ENCODE measurements at regions not wholly inside any gene's neighbourhood (a gene's known extent, or its start where the extent isn't known, plus 50 kb on each side); places are given as distances from the start of the nearest gene placed in this dataset.
A peak's percentile ranks its signal among the peaks of the same experiment; 100 is the strongest.

DNA sequence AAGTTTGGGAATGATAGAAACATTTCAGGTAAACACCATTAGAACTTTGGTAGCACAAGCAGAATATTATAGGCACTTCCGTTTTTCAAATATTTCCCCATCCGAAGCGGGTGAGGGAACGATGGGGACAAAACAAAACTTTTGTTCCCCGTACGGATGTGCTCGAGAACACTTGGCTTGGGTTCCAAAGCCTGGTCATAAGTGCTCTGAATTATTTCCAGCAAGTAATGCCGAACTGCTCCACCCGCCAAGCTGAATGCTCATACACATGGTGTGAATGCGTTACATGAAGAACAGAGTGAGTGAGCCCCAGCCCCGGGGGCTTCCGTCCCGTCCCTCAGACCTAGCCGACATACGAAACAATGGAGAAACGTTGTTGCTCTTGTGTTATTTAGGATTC lies 438.2 kb upstream of the ARRDC4 start:
- TF ChIP-seq, protein P1, sequence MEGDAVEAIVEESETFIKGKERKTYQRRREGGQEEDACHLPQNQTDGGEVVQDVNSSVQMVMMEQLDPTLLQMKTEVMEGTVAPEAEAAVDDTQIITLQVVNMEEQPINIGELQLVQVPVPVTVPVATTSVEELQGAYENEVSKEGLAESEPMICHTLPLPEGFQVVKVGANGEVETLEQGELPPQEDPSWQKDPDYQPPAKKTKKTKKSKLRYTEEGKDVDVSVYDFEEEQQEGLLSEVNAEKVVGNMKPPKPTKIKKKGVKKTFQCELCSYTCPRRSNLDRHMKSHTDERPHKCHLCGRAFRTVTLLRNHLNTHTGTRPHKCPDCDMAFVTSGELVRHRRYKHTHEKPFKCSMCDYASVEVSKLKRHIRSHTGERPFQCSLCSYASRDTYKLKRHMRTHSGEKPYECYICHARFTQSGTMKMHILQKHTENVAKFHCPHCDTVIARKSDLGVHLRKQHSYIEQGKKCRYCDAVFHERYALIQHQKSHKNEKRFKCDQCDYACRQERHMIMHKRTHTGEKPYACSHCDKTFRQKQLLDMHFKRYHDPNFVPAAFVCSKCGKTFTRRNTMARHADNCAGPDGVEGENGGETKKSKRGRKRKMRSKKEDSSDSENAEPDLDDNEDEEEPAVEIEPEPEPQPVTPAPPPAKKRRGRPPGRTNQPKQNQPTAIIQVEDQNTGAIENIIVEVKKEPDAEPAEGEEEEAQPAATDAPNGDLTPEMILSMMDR (IDR thresholded peaks at IDR 0.05; ENCODE audit: poor library complexity, severe bottlenecking) = no peak
- Histone ChIP-seq H3K9me3 (ENCODE audit: severe bottlenecking) (no peaks in the 10 kb centered on the region), H3K4me3 (ENCODE audit: severe bottlenecking) (no peak overlapping the region), H3K4me1 (ENCODE audit: insufficient read depth, poor library complexity, severe bottlenecking) (no peaks in the 10 kb centered on the region), H3K27ac (ENCODE audit: poor library complexity, severe bottlenecking) (no peak overlapping the region), H3K36me3 (ENCODE audit: low read depth) (no peaks in the 10 kb centered on the region), H3K27me3 (ENCODE audit: insufficient read depth, poor library complexity, severe bottlenecking) (no peaks in the 10 kb centered on the region)
- DNase-seq (ENCODE audit: low spot score) (no peak), ATAC-seq (ENCODE audit: low read depth) (no peak)

DNA sequence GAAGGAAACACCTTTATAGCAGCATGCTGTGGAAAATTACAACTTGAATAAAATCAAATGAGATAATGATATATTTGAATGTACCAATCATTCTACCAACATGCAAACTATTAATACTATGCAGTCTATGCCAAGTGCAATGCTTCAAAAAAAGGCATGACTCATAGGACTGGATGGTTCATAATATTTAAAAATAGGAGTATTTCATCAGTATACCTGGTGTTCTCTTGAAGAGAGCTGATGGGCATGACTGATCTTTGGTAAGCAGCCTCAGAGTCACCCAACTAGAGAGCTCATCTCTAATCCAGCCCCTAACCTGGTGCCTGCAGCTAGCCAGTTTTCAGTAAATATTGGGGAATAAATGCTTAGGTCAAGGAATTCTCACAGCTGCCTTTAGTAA lies 434.7 kb upstream of the ARRDC4 start:
- Histone ChIP-seq H3K36me3 (ENCODE audit: low read depth) (no peaks in the 10 kb centered on the region), H3K4me3 (ENCODE audit: severe bottlenecking) (no peak overlapping the region), H3K9me3 (ENCODE audit: severe bottlenecking) (no peaks in the 10 kb centered on the region), H3K27ac (ENCODE audit: poor library complexity, severe bottlenecking) (no peak overlapping the region), H3K27me3 (ENCODE audit: insufficient read depth, poor library complexity, severe bottlenecking) (no peaks in the 10 kb centered on the region), H3K4me1 (ENCODE audit: insufficient read depth, poor library complexity, severe bottlenecking) (no peaks in the 10 kb centered on the region)
- no peak for DNase-seq (ENCODE audit: low spot score)
- TF ChIP-seq, protein P1 (IDR thresholded peaks at IDR 0.05; ENCODE audit: poor library complexity, severe bottlenecking) = no peak
- ATAC-seq (ENCODE audit: low read depth) = peak; percentile 88

DNA sequence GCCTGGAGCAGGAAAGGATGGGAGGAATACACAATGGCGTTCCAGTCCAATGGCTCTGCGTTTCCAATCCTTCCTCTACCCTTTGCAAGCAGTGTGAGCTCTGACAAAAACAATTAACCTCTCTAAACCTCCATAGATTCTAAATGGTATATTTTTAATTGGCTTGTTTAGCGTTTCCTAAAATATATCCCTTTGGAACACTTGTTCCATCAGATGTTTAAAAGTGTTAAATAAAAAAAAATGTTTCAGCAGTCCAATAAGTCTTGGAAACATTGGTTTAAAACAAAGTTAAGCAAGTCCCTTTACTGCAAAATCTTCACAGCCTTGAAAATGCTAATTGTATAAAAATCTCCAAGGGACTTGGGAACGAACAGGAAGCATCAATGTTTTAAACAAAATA lies 432.3 kb upstream of the ARRDC4 start:
- ATAC-seq (ENCODE audit: low read depth) (no peak), DNase-seq (ENCODE audit: low spot score) (no peak)
- TF ChIP-seq, protein P1 (IDR thresholded peaks at IDR 0.05; ENCODE audit: poor library complexity, severe bottlenecking) = no peak
- Histone ChIP-seq H3K27me3 (ENCODE audit: insufficient read depth, poor library complexity, severe bottlenecking) (peaks cover 8% of the 10 kb centered on the region), H3K36me3 (ENCODE audit: low read depth) (no peaks in the 10 kb centered on the region), H3K9me3 (ENCODE audit: severe bottlenecking) (no peaks in the 10 kb centered on the region), H3K27ac (ENCODE audit: poor library complexity, severe bottlenecking) (no peak overlapping the region), H3K4me3 (ENCODE audit: severe bottlenecking) (no peak overlapping the region), H3K4me1 (ENCODE audit: insufficient read depth, poor library complexity, severe bottlenecking) (no peaks in the 10 kb centered on the region)

DNA sequence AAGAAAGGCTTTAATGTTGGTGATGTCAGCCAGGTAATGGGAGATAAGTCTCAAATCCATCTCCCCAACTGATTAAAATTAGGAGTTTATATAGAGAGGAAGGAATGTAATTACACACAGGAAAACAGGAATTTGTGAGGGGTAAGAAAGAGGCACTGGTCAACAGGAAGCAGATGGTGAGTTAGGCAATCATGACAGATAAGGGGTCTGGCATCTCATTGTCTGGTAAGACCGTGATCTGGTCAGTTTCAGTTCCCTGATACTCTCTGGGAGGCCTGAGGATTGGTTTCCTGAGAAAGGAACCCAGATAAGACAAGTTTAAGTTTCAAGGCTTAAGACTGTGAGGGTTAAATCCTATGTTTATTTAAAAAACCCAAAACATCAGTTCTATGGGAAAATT lies 414.7 kb upstream of the ARRDC4 start:
- H3K9me3 ChIP-seq (ENCODE audit: severe bottlenecking) = no peaks in the 10 kb centered on the region
- DNase-seq (ENCODE audit: low spot score) = no peak
- TF ChIP-seq, protein P1 (IDR thresholded peaks at IDR 0.05; ENCODE audit: poor library complexity, severe bottlenecking) = no peak
- H3K27ac ChIP-seq (ENCODE audit: poor library complexity, severe bottlenecking) = no peak overlapping the region
- H3K36me3 ChIP-seq (ENCODE audit: low read depth) = no peaks in the 10 kb centered on the region
- no peaks in the 10 kb centered on the region for H3K27me3 ChIP-seq (ENCODE audit: insufficient read depth, poor library complexity, severe bottlenecking)
- no peaks in the 10 kb centered on the region for H3K4me1 ChIP-seq (ENCODE audit: insufficient read depth, poor library complexity, severe bottlenecking)
- ATAC-seq (ENCODE audit: low read depth) = no peak
- no peak overlapping the region for H3K4me3 ChIP-seq (ENCODE audit: severe bottlenecking)

DNA sequence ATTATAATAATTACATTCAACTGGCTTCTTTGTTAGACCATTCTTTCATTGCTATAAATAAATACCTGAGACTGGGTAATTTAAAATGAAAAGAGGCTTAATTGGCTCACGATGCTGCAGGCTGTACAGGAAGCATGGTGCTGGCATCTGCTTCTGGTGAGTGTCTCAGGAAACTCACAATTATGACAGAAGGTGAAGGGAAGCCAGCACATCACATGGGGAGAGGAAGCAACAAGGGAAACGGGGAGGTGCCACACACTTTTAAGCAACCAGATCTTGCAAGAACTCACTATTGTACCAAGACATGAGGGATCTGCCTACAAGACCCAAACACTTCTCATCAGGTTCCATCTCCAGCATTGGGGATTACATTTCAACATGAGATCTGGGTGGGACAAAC lies 413.1 kb upstream of the ARRDC4 start:
- no peaks in the 10 kb centered on the region for H3K27me3 ChIP-seq (ENCODE audit: insufficient read depth, poor library complexity, severe bottlenecking)
- no peaks in the 10 kb centered on the region for H3K36me3 ChIP-seq (ENCODE audit: low read depth)
- DNase-seq (ENCODE audit: low spot score) (no peak), ATAC-seq (ENCODE audit: low read depth) (no peak)
- no peaks in the 10 kb centered on the region for H3K9me3 ChIP-seq (ENCODE audit: severe bottlenecking)
- H3K4me1 ChIP-seq (ENCODE audit: insufficient read depth, poor library complexity, severe bottlenecking) = no peaks in the 10 kb centered on the region
- H3K27ac ChIP-seq (ENCODE audit: poor library complexity, severe bottlenecking) = no peak overlapping the region
- TF ChIP-seq, protein P1 (IDR thresholded peaks at IDR 0.05; ENCODE audit: poor library complexity, severe bottlenecking) = no peak
- H3K4me3 ChIP-seq (ENCODE audit: severe bottlenecking) = no peak overlapping the region
